ACC112 (cell line): ENCODE measurements at regions not wholly inside any gene's neighbourhood (a gene's known extent, or its start where the extent isn't known, plus 50 kb on each side); places are given as distances from the start of the nearest gene placed in this dataset.

ENCODE experiments used
- H2AFZ ChIP-seq: fragments of 200-600 bp; sonication (generic); one replicate; pipeline ENCODE4 v1.6.0; 2017; ENCODE audit warnings: antibody characterized with exemption, low read length; ENCODE audit not compliant: unreplicated experiment
- H3K27ac ChIP-seq: fragments of 200-600 bp; sonication (generic); 2 replicates; pipeline ENCODE4 v1.5.1; 2014; ENCODE audit warnings: low read depth, mild to moderate bottlenecking, antibody characterized with exemption, low read length, moderate library complexity
- H3K27me3 ChIP-seq: fragments of 200-600 bp; sonication (generic); 2 replicates; pipeline ENCODE4 v1.6.1; 2014; ENCODE audit warnings: mild to moderate bottlenecking, antibody characterized with exemption, low read length, moderate library complexity, mixed read lengths; ENCODE audit not compliant: insufficient read depth
- H3K36me3 ChIP-seq: fragments of 200-600 bp; sonication (generic); 2 replicates; pipeline ENCODE4 v1.6.1; 2016; ENCODE audit warnings: mild to moderate bottlenecking, antibody characterized with exemption, low read length, moderate library complexity, mixed read lengths; ENCODE audit not compliant: insufficient read depth
- H3K4me1 ChIP-seq: fragments of 200-600 bp; sonication (generic); one replicate; pipeline ENCODE4 v1.6.1; 2016; ENCODE audit warnings: low read length, mixed read lengths; ENCODE audit not compliant: insufficient read depth, unreplicated experiment, control insufficient read depth
- H3K4me3 ChIP-seq: fragments of 200-600 bp; sonication (generic); 2 replicates; pipeline ENCODE4 v1.5.1; 2014; ENCODE audit warnings: mild to moderate bottlenecking, low read depth, low read length
- H3K79me2 ChIP-seq: fragments of 200-600 bp; sonication (generic); one replicate; pipeline ENCODE4 v1.6.0; 2016; ENCODE audit warnings: low read length; ENCODE audit not compliant: control insufficient read depth, unreplicated experiment, insufficient read depth

DNA sequence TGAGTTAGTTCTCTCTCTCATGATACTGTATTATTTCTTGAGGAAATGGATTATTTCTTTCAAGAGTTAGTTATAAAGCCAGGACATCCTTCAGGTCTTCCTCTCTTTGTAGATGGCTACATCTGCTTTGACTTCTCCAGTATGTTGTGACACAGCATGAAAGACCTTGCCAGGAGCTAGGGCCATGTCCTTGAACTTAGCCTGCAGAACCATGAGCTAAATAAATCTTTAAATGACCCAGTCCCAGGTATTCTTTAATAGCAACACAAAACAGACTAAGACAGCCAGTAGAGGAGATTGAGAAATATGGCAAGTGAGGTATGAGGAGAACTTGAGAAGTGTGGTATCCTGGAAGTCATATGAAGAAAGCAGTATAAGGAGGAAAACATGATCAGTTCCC lies 214.9 kb upstream of the PPP1R3A start:
- Histone ChIP-seq H3K79me2 (no peaks in the 10 kb centered on the region), H3K4me3 (no peak overlapping the region), H3K27ac (no peak overlapping the region), H2AFZ (no peak overlapping the region), H3K36me3 (no peaks in the 10 kb centered on the region), H3K27me3 (no peaks in the 10 kb centered on the region), H3K4me1 (no peaks in the 10 kb centered on the region)

DNA sequence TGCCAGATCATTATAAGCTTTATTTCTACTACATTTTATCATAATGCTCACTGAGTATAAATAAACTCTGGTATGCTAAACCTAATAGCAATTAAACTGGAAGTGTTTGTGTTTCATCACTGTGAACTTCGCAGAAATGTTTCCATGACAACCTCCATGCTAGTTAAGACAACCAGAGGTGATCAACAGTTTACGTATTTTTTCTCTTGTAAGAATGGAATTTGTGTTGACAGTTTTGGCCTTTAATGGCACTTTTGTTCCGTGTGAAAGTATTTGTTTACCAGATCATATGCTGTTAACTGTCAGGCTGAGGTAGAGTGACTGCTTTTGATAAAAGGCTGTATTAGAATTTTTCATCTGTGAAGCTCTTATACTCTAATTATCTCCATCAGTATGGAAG lies 212.1 kb upstream of the PPP1R3A start:
- H3K27ac ChIP-seq: no peak overlapping the region
- no peak overlapping the region for H3K4me3 ChIP-seq
- no peaks in the 10 kb centered on the region for H3K79me2 ChIP-seq
- H3K36me3 ChIP-seq: no peaks in the 10 kb centered on the region
- H3K27me3 ChIP-seq: no peaks in the 10 kb centered on the region
- no peaks in the 10 kb centered on the region for H3K4me1 ChIP-seq
- no peak overlapping the region for H2AFZ ChIP-seq

DNA sequence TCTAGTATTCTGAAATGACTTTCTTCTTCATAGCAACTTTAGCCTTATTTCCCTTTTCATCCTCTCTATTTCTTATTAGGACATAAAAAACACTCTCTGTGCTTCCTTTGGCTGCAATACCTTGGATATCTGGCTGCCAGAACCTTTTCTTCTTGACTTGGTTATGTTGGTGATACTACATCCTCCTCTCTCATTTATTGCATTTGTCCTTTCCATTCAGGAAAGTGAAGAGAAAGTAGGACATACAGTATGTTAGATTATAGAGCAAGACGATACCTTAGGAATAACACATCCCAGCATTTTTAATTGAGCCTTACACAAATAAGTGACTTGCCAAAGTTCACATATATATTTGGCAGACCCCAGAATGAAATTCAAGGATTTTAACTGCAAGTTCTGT lies 210.1 kb upstream of the PPP1R3A start:
- H2AFZ ChIP-seq: no peak overlapping the region
- H3K4me1 ChIP-seq: no peaks in the 10 kb centered on the region
- no peaks in the 10 kb centered on the region for H3K27me3 ChIP-seq
- H3K27ac ChIP-seq: no peak overlapping the region
- no peak overlapping the region for H3K4me3 ChIP-seq
- H3K36me3 ChIP-seq: no peaks in the 10 kb centered on the region
- H3K79me2 ChIP-seq: no peaks in the 10 kb centered on the region

GRCh38 chr7:114126095-114126494 lies 207.3 kb upstream of the PPP1R3A start:
- Histone ChIP-seq H3K27ac (no peak overlapping the region), H3K4me3 (no peak overlapping the region), H3K79me2 (no peaks in the 10 kb centered on the region), H2AFZ (no peak overlapping the region), H3K36me3 (no peaks in the 10 kb centered on the region), H3K27me3 (no peaks in the 10 kb centered on the region), H3K4me1 (no peaks in the 10 kb centered on the region)

DNA sequence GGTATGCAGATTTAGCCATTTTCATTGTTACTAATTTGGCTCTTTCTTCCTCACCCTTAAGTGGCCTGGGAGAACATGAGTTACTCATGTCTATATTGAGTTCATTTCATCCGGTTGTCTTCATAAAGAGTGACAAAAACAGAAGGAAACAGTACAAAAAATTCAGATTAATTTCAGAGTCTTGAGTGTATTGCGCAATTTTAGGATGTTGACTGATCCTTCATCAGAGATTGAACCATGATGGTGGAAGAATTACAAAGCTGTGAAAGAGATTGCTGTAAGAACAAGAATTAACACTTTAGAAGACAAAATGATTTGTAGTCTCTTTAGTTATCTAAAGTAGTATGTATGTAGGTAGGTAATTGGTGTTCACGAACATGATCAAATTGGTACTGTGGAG lies 194.0 kb upstream of the PPP1R3A start:
- no peaks in the 10 kb centered on the region for H3K27me3 ChIP-seq
- no peaks in the 10 kb centered on the region for H3K79me2 ChIP-seq
- H2AFZ ChIP-seq: no peak overlapping the region
- no peak overlapping the region for H3K4me3 ChIP-seq
- H3K27ac ChIP-seq: peak overlapping the region; percentile 35; the same call in 1 of the 2 replicates
- no peaks in the 10 kb centered on the region for H3K36me3 ChIP-seq
- peaks cover 28% of the 10 kb centered on the region for H3K4me1 ChIP-seq

- no peaks in the 10 kb centered on the region for H3K36me3 ChIP-seq
- H3K27ac ChIP-seq: no peak overlapping the region
- no peak overlapping the region for H2AFZ ChIP-seq
- peaks cover 33% of the 10 kb centered on the region for H3K4me1 ChIP-seq
- H3K79me2 ChIP-seq: no peaks in the 10 kb centered on the region
- H3K4me3 ChIP-seq: no peak overlapping the region
- H3K27me3 ChIP-seq: no peaks in the 10 kb centered on the region
Measured at GRCh38 chr7:114110666-114111065, 191.9 kb upstream of the PPP1R3A start.

DNA sequence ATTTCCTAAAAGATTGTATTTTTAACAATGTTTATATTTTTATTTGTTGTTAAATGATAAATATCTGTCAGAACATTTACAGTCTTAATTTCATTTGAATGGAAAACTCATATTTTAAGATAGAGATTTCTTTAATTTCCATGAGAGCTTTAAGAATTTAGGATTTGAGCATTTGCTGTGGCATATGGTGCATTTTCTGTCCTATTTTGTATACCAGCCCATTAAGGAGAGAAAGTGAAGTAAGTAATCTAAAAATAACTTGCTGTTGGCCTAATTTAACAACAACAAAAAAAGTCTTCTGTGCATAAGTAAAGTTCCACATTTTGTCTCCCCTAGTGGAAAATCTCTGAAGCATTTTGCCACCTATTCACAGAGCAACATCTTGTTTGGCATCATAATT lies 190.9 kb upstream of the PPP1R3A start:
- Histone ChIP-seq H3K4me3 (no peak overlapping the region), H2AFZ (no peak overlapping the region), H3K27ac (peak overlapping the region; percentile 25; the same call in 1 of the 2 replicates), H3K36me3 (no peaks in the 10 kb centered on the region), H3K79me2 (no peaks in the 10 kb centered on the region), H3K4me1 (peaks cover 33% of the 10 kb centered on the region), H3K27me3 (no peaks in the 10 kb centered on the region)

DNA sequence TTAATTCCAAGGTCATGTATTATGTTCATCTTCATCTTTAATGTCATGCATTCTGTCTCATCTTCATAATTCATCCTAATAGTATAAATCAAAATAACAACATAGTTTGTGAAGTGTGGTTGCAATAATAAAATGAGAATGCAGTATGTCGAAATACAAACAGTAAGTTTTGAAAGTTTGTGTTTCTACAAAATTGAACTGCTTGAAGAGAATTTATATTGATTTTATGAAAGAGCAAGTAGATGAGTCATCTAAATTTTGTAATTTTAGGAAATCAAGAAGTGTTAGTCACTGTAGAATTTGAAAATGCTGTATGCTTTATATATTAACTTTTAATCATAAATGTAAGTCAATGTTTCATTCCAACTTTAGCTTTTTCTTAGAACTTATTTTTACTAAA lies 190.5 kb upstream of the PPP1R3A start:
- H3K4me3 ChIP-seq: no peak overlapping the region
- peak overlapping the region; percentile 25 for H3K27ac ChIP-seq
- no peaks in the 10 kb centered on the region for H3K79me2 ChIP-seq
- no peaks in the 10 kb centered on the region for H3K27me3 ChIP-seq
- no peaks in the 10 kb centered on the region for H3K36me3 ChIP-seq
- peaks cover 33% of the 10 kb centered on the region for H3K4me1 ChIP-seq
- H2AFZ ChIP-seq: no peak overlapping the region

DNA sequence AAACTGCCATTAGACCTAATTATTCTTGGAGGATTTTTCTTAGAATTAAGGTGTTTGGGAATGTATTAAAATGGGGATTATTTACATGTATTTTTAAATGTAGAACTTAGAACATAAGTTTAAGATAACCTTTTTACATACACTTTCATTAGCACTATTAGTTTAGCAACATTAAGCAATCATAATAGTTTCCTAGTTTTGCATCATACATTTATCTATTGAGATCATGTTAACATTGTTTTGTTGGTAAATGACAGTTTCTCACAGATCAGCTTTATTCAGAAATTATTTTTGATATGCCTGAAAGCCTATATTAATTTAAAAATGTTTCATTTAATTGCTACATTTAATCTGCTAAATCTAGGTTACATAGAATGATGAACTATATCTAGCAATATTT lies 189.7 kb upstream of the PPP1R3A start:
- peaks cover 36% of the 10 kb centered on the region for H3K4me1 ChIP-seq
- no peaks in the 10 kb centered on the region for H3K79me2 ChIP-seq
- H3K27ac ChIP-seq: 0 out of 2 replicates have a peak overlapping the region, but pooled peaks have one; percentile 24
- H3K27me3 ChIP-seq: no peaks in the 10 kb centered on the region
- no peak overlapping the region for H2AFZ ChIP-seq
- no peak overlapping the region for H3K4me3 ChIP-seq
- no peaks in the 10 kb centered on the region for H3K36me3 ChIP-seq

DNA sequence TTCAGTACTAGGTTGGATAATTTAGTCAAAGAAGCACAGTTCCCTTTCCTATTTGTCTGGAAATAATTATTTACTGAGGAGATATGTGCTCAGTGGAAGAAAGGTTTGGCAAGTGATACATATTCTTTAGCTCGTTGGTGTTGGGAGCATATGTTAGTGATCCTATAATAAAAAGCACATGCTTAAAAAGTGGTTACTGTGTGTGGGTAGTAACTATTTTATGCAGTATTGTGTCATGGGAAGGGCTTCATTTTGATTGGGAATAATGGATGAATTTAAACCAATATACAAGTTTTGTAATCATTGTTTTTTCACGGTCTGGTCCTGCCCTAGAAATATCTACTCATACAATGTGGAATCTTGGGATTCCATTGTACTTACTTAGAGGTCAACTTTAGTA lies 188.7 kb upstream of the PPP1R3A start:
- no peaks in the 10 kb centered on the region for H3K79me2 ChIP-seq
- H2AFZ ChIP-seq: peak overlapping the region; percentile 48
- peaks cover 33% of the 10 kb centered on the region for H3K4me1 ChIP-seq
- no peaks in the 10 kb centered on the region for H3K27me3 ChIP-seq
- no peak overlapping the region for H3K4me3 ChIP-seq
- H3K36me3 ChIP-seq: no peaks in the 10 kb centered on the region
- no peak overlapping the region for H3K27ac ChIP-seq

DNA sequence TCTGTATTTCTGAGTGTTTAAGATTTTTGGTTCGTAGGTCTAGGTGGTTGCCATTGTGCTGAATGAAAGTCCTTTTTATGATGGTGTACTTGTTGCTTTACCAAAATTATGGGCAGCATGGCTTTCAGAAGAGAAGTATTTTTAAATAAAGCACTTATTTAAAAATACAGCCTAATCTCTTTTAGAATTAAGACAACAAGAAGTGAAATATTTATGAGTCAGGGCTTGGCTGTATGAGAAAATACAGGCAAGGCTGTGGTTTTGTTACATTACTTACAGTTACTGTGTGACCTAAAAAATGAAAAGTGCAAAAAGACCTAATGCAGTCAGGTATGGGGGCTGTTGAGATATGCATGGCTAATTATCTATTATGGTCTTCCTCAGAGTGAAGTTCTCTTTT lies 185.2 kb upstream of the PPP1R3A start:
- no peak overlapping the region for H3K27ac ChIP-seq
- H2AFZ ChIP-seq: no peak overlapping the region

More for the DNA sequence above, 185.2 kb upstream of the PPP1R3A start:
- H3K79me2 ChIP-seq: no peaks in the 10 kb centered on the region
- H3K4me3 ChIP-seq: no peak overlapping the region
- H3K36me3 ChIP-seq: no peaks in the 10 kb centered on the region
- H3K4me1 ChIP-seq: peaks cover 19% of the 10 kb centered on the region
- no peaks in the 10 kb centered on the region for H3K27me3 ChIP-seq
